HG03103 (cell line): ENCODE measurements at regions not wholly inside any gene's neighbourhood (a gene's known extent, or its start where the extent isn't known, plus 50 kb on each side); places are given as distances from the start of the nearest gene placed in this dataset.
"Not testable (repeated sequence)": the region's sequence is repeated elsewhere in the genome, so short reads cannot be mapped to it uniquely, and the experiment has no call there.

Source experiments
- ATAC-seq: cut with Tn5 transposase; IDR thresholded peaks from one replicate; pipeline ENCODE4 v1.9.1; 2021; ENCODE audit warnings: low read depth; ENCODE audit not compliant: unreplicated experiment

GRCh38 chr9:66152406-66152805 is 415.5 kb downstream of the FOXD4L4 start:
- ATAC-seq = not testable (repeated sequence)

GRCh38 chr9:66153021-66153725 is 416.2 kb downstream of the FOXD4L4 start:
- ATAC-seq = peak; percentile 96

- ATAC-seq = not testable (repeated sequence)
Observed at GRCh38 chr9:66153971-66154691, 417.2 kb downstream of the FOXD4L4 start.

GRCh38 chr9:66182316-66182715 is 445.4 kb downstream of the FOXD4L4 start:
- not testable (repeated sequence) for ATAC-seq

GRCh38 chr9:66183648-66184047 is 446.7 kb downstream of the FOXD4L4 start:
- not testable (repeated sequence) for ATAC-seq

- ATAC-seq = not testable (repeated sequence)
Observed at GRCh38 chr9:66197199-66197598, 460.3 kb downstream of the FOXD4L4 start.

- ATAC-seq = not testable (repeated sequence)
Observed at GRCh38 chr9:66198421-66198820, 461.5 kb downstream of the FOXD4L4 start.

- ATAC-seq = peak; percentile 63
Observed at GRCh38 chr9:66206617-66207016, 469.7 kb downstream of the FOXD4L4 start.

- ATAC-seq = not testable (repeated sequence)
Observed at GRCh38 chr9:66207914-66208313, 471.0 kb downstream of the FOXD4L4 start.

GRCh38 chr9:66244763-66245162 is 507.8 kb downstream of the FOXD4L4 start:
- ATAC-seq = not testable (repeated sequence)

GRCh38 chr9:66245481-66245880 is 508.5 kb downstream of the FOXD4L4 start:
- not testable (repeated sequence) for ATAC-seq

- ATAC-seq = not testable (repeated sequence)
Observed at GRCh38 chr9:66257581-66257980, 520.6 kb downstream of the FOXD4L4 start.

- ATAC-seq = not testable (repeated sequence)
Observed at GRCh38 chr9:66261576-66261975, 524.6 kb downstream of the FOXD4L4 start.

GRCh38 chr9:66263621-66264020 is 526.7 kb downstream of the FOXD4L4 start:
- not testable (repeated sequence) for ATAC-seq

- not testable (repeated sequence) for ATAC-seq
Observed at GRCh38 chr9:66264786-66265185, 527.8 kb downstream of the FOXD4L4 start.

- not testable (repeated sequence) for ATAC-seq
Observed at GRCh38 chr9:66266202-66266601, 529.3 kb downstream of the FOXD4L4 start.

GRCh38 chr9:66266856-66267430 is 530.0 kb downstream of the FOXD4L4 start:
- not testable (repeated sequence) for ATAC-seq

- ATAC-seq = not testable (repeated sequence)
Observed at GRCh38 chr9:66267684-66268083, 530.7 kb downstream of the FOXD4L4 start.

GRCh38 chr9:66269024-66269423 is 532.1 kb downstream of the FOXD4L4 start:
- ATAC-seq = not testable (repeated sequence)

GRCh38 chr9:66269783-66270182 is 532.8 kb downstream of the FOXD4L4 start:
- ATAC-seq = not testable (repeated sequence)

GRCh38 chr9:66278809-66279208 is 541.9 kb downstream of the FOXD4L4 start:
- ATAC-seq = not testable (repeated sequence)
